A549 (cell line): ENCODE measurements at regions not wholly inside any gene's neighbourhood (a gene's known extent, or its start where the extent isn't known, plus 50 kb on each side); places are given as distances from the start of the nearest gene placed in this dataset.

Source experiments
- ATAC-seq, 2 experiments: fragments of 200-7000 bp in 1 of 2; fragments of >200 bp in 1 of 2; cut with Nextera tagmentation in 1 of 2; cut with Tn5 transposase in 1 of 2; 3 replicates each; pipeline versions ENCODE4 v1.8.0 to v1.9.1; 2018 to 2020; ENCODE audit warnings: mild to moderate bottlenecking in 1 of 2, moderate library complexity in 1 of 2
- CTCF ChIA-PET: fragments of 300-600 bp; sonication (Branson Sonifier 250); formaldehyde crosslinking; extraction: SDS; loops from one replicate; lab custom pipeline; 2021; ENCODE audit warnings: antibody characterized with exemption, inconsistent platforms; lab: Yijun Ruan, JAX
- POLR2A ChIA-PET: fragments of 350-600 bp; formaldehyde crosslinking; extraction: SDS; loops from one replicate; lab custom pipeline; 2021; ENCODE audit warnings: antibody characterized with exemption, inconsistent platforms; lab: Yijun Ruan, JAX
- DNase-seq, 2 experiments: peaks; one replicate each; pipeline versions ENCODE4 v3.0.0 to v3.0.0-alpha.2; 2011 to 2016; ENCODE audit warnings: low read depth in 1 of 2, low spot score in 1 of 2
- FAIRE-seq: peaks from 2 replicates; lab custom pipeline; 2011; peaks lifted over from hg19 to GRCh38; lab: Jason Lieb, UNC
- H3K27ac ChIP-seq, 2 experiments: fragments of >200 bp; sonication (Bioruptor Twin); formaldehyde crosslinking; 3 replicates each; pipeline ENCODE4 v1.5.1; 2016 to 2017
- H3K4me1 ChIP-seq: fragments of >200 bp; sonication (Bioruptor Twin); formaldehyde crosslinking; 3 replicates; pipeline ENCODE4 v1.6.1; 2016
- H3K4me2 ChIP-seq: fragments of >200 bp; sonication (Bioruptor Twin); formaldehyde crosslinking; 3 replicates; pipeline ENCODE4 v1.6.1; 2016
- H3K4me3 ChIP-seq: fragments of >200 bp; sonication (Bioruptor Twin); formaldehyde crosslinking; 3 replicates; pipeline ENCODE4 v1.5.1; 2016
- H3K9me3 ChIP-seq: fragments of >200 bp; sonication (Bioruptor Twin); formaldehyde crosslinking; 3 replicates; pipeline ENCODE4 v1.6.1; 2016
- BHLHE40 ChIP-seq: IDR thresholded peaks from 2 replicates; pipeline ENCODE4 v1.6.1; 2012; ENCODE audit warnings: low read depth, low read length, inconsistent platforms
- CBX8 ChIP-seq: fragments of 200-600 bp; sonication (generic); IDR thresholded peaks from 2 replicates; pipeline ENCODE4 v1.6.1; 2016
- EHF ChIP-seq: fragments of 250-450 bp; sonication (Bioruptor Pico); IDR thresholded peaks from 2 replicates; pipeline ENCODE4 v1.5.0; 2020; ENCODE audit warnings: mild to moderate bottlenecking
- EHMT2 ChIP-seq: fragments of 200-600 bp; sonication (generic); IDR thresholded peaks from 2 replicates; pipeline ENCODE4 v1.6.1; 2016; ENCODE audit warnings: antibody characterized with exemption, low read depth, mild to moderate bottlenecking, moderate library complexity
- HDAC2 ChIP-seq: fragments of 200-600 bp; sonication (generic); IDR thresholded peaks from 2 replicates; pipeline ENCODE4 v1.6.1; 2016
- HEYL ChIP-seq: fragments of 250-450 bp; sonication (Bioruptor Pico); IDR thresholded peaks from 2 replicates; pipeline ENCODE4 v1.8.0; 2021; ENCODE audit warnings: mild to moderate bottlenecking, moderate library complexity
- HMGXB4 ChIP-seq: fragments of 250-450 bp; sonication (Bioruptor Pico); IDR thresholded peaks from 2 replicates; pipeline ENCODE4 v1.5.0; 2021; ENCODE audit warnings: mild to moderate bottlenecking, moderate library complexity, borderline replicate concordance
- HOXA7 ChIP-seq: fragments of 250-450 bp; sonication (Bioruptor Pico); IDR thresholded peaks from 2 replicates; pipeline ENCODE4 v1.5.0; 2020; ENCODE audit warnings: mild to moderate bottlenecking, moderate library complexity
- MAFK ChIP-seq: fragments of 450-650 bp; IDR thresholded peaks from 2 replicates; pipeline ENCODE4 v1.6.1; 2014; ENCODE audit not compliant: partially characterized antibody
- NFE2L2 ChIP-seq: fragments of 150-350 bp; conservative IDR thresholded peaks from 2 replicates; pipeline ENCODE4 v1.6.1; 2014; ENCODE audit warnings: low read length
- NPAS2 ChIP-seq: fragments of 250-450 bp; sonication (Bioruptor Pico); IDR thresholded peaks from 2 replicates; pipeline ENCODE4 v1.8.0; 2022; ENCODE audit warnings: mild to moderate bottlenecking, moderate library complexity, borderline replicate concordance
- POLR2AphosphoS2 ChIP-seq: conservative IDR thresholded peaks from 2 replicates; pipeline ENCODE4 v1.6.1; 2012; ENCODE audit warnings: low read length, improper control_type of control experiment, inconsistent platforms
- RCOR1 ChIP-seq: fragments of 150-350 bp; IDR thresholded peaks from 2 replicates; pipeline ENCODE4 v1.6.1; 2014; ENCODE audit warnings: antibody characterized with exemption, low read length, low read depth
- RFX5 ChIP-seq: fragments of 450-650 bp; IDR thresholded peaks from 2 replicates; pipeline ENCODE4 v1.7.1; 2014; ENCODE audit warnings: antibody characterized with exemption, mild to moderate bottlenecking, moderate library complexity
- RNF2 ChIP-seq: fragments of 200-600 bp; sonication (generic); IDR thresholded peaks from 2 replicates; pipeline ENCODE4 v1.6.1; 2016; ENCODE audit warnings: low read depth, mild to moderate bottlenecking, antibody characterized with exemption, moderate library complexity, borderline replicate concordance
- SMC3 ChIP-seq: fragments of >200 bp; sonication (Bioruptor Twin); formaldehyde crosslinking; IDR thresholded peaks from 3 replicates; pipeline ENCODE4 v1.6.1; 2018; ENCODE audit warnings: inconsistent platforms
- TP53 ChIP-seq: fragments of 250-450 bp; sonication (Bioruptor Pico); IDR thresholded peaks from 2 replicates; pipeline ENCODE4 v1.5.0; 2021; ENCODE audit warnings: mild to moderate bottlenecking, moderate library complexity
- ZSCAN20 ChIP-seq: fragments of 250-450 bp; sonication (Bioruptor Pico); IDR thresholded peaks from 2 replicates; pipeline ENCODE4 v1.8.0; 2022; ENCODE audit warnings: mild to moderate bottlenecking, moderate library complexity
- WGBS: methylation state at CpG from one replicate; pipeline ENCODE4 v1.1.6; 2017; ENCODE audit errors: missing lambda C conversion rate; 5-methylcytosine and 5-hydroxymethylcytosine counted together
- TF ChIP-seq, protein P1 (sequence below): IDR thresholded peaks from 2 replicates; pipeline ENCODE4 v1.6.1; 2012; ENCODE audit warnings: low read depth, borderline replicate concordance
- TF ChIP-seq, protein P2 (sequence below): fragments of >200 bp; sonication (Bioruptor Twin); formaldehyde crosslinking; IDR thresholded peaks from 3 replicates; pipeline ENCODE4 v1.6.1; 2016

DNA sequence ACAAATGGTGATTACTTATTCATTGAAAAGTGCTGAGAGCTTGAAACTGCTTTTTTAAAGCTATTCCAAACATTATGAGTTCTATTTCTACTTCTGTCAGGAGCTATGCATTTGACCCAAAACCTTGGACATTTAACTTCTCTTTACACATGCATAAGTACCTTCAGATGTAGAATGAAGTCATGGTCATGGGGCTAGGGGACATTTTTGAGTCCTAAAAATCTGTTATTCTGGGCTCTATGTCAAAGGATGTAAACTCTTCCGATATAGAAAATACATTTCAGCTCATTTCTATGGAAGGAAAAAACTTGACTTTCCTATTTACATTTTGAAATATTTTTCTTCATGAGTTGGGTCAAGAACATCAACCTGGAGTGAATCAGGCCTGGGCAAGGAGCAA lies 179.5 kb upstream of the CXCL12 start:
- POLR2A ChIA-PET = no interaction called here
- Histone ChIP-seq H3K4me2 (no peak overlapping the region), H3K4me3 (no peak overlapping the region), H3K9me3 (no peaks in the 10 kb centered on the region), H3K27ac (no peak overlapping the region), H3K4me1 (no peaks in the 10 kb centered on the region)
- ATAC-seq (no peak), DNase-seq (no peak), FAIRE-seq (no peak)
- 4% methylated on average over 1 of the region's 1 CpG for WGBS
- CTCF ChIA-PET = no interaction called here
- TF ChIP-seq NPAS2 (CRISPR knock-in tag) (no peak), CBX8 (no peak), POLR2AphosphoS2 (no peak), HEYL (CRISPR knock-in tag) (no peak), RNF2 (no peak), NFE2L2 (no peak), RCOR1 (no peak), SMC3 (no peak), EHF (CRISPR knock-in tag) (no peak), ZSCAN20 (CRISPR knock-in tag) (no peak), MAFK (no peak), EHMT2 (no peak), HMGXB4 (CRISPR knock-in tag) (no peak)
- TF ChIP-seq, protein P1, sequence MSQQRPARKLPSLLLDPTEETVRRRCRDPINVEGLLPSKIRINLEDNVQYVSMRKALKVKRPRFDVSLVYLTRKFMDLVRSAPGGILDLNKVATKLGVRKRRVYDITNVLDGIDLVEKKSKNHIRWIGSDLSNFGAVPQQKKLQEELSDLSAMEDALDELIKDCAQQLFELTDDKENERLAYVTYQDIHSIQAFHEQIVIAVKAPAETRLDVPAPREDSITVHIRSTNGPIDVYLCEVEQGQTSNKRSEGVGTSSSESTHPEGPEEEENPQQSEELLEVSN = no peak

GRCh38 chr10:44564790-44565189 lies 179.9 kb upstream of the CXCL12 start:
- H3K4me3 ChIP-seq = no peak overlapping the region
- ATAC-seq = no peak
- 3% methylated on average over 2 of the region's 3 CpGs for WGBS

GRCh38 chr10:44566786-44567185 lies 181.9 kb upstream of the CXCL12 start:
- Histone ChIP-seq H3K4me2 (no peak overlapping the region), H3K4me1 (no peaks in the 10 kb centered on the region), H3K9me3 (no peaks in the 10 kb centered on the region), H3K27ac (no peak overlapping the region), H3K4me3 (no peak overlapping the region)
- POLR2A ChIA-PET = no interaction called here
- ATAC-seq (no peak), FAIRE-seq (no peak), DNase-seq (no peak)
- CTCF ChIA-PET = interaction anchor here (0.9 kb wide), 1 partner anchor 292 kb away, joined by 3 read pairs; no protein-coding TSS in a partner anchor
- TF ChIP-seq HDAC2 = no peak
- TF ChIP-seq MAFK = peak; percentile 66
- 3% methylated on average over 1 of the region's 1 CpG for WGBS

More at GRCh38 chr10:44564790-44565189, 179.9 kb upstream of the CXCL12 start:
- no peak overlapping the region for H3K4me2 ChIP-seq
- TF ChIP-seq BHLHE40 (no peak), NPAS2 (CRISPR knock-in tag) (no peak), TP53 (no peak), MAFK (no peak), RFX5 (no peak), HOXA7 (CRISPR knock-in tag) (no peak)
- TF ChIP-seq, protein P2, sequence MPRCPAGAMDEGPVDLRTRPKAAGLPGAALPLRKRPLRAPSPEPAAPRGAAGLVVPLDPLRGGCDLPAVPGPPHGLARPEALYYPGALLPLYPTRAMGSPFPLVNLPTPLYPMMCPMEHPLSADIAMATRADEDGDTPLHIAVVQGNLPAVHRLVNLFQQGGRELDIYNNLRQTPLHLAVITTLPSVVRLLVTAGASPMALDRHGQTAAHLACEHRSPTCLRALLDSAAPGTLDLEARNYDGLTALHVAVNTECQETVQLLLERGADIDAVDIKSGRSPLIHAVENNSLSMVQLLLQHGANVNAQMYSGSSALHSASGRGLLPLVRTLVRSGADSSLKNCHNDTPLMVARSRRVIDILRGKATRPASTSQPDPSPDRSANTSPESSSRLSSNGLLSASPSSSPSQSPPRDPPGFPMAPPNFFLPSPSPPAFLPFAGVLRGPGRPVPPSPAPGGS = no peak
- TF ChIP-seq, all 56 proteins: peak for 0
- ChIA-PET POLR2A (no interaction called here), CTCF (no interaction called here)
- H3K27ac ChIP-seq = no peak overlapping the region
- H3K4me1 ChIP-seq = no peaks in the 10 kb centered on the region
- no peaks in the 10 kb centered on the region for H3K9me3 ChIP-seq
- no peak for DNase-seq
- FAIRE-seq = no peak
